ENCODE measurements at regions not wholly inside any gene's neighbourhood (a gene's known extent, or its start where the extent isn't known, plus 50 kb on each side); places are given as distances from the start of the nearest gene placed in this dataset.

- no peaks in the 10 kb centered on the region for H3K4me1 Mint-ChIP-seq (ENCODE audit: low read depth)
- intact Hi-C loops (cut with micrococcal nuclease), result no loop called here
These were observed 141.9 kb downstream of the FCRL5 start for GRCh38 chr1:157410457-157410856.

GRCh38 chr1:157409927-157410326 lies 142.4 kb downstream of the FCRL5 start:
- H3K36me3 Mint-ChIP-seq (ENCODE audit: low read depth), result no peaks in the 10 kb centered on the region
- POLR2A ChIA-PET, result no interaction called here
- H3K27me3 Mint-ChIP-seq, result no peaks in the 10 kb centered on the region
- H3K27ac Mint-ChIP-seq, result no peak overlapping the region
- H3K9me3 Mint-ChIP-seq, result no peaks in the 10 kb centered on the region
- CTCF ChIA-PET, result no interaction called here
- ATAC-seq (no peak), DNase-seq (no peak)
- intact Hi-C loops (cut with micrococcal nuclease), result no loop called here
- TF ChIP-seq CTCF (IDR thresholded peaks at IDR 0.05), result no peak
- H3K4me3 Mint-ChIP-seq, result no peak overlapping the region
- no peaks in the 10 kb centered on the region for H3K4me1 Mint-ChIP-seq (ENCODE audit: low read depth)

More at GRCh38 chr1:157410457-157410856, 141.9 kb downstream of the FCRL5 start:
- TF ChIP-seq CTCF (IDR thresholded peaks at IDR 0.05), result no peak
- ChIA-PET CTCF (no interaction called here), POLR2A (no interaction called here)
- H3K27me3 Mint-ChIP-seq, result no peaks in the 10 kb centered on the region
- no peak overlapping the region for H3K27ac Mint-ChIP-seq
- H3K36me3 Mint-ChIP-seq (ENCODE audit: low read depth), result no peaks in the 10 kb centered on the region
- no peaks in the 10 kb centered on the region for H3K9me3 Mint-ChIP-seq
- no peak overlapping the region for H3K4me3 Mint-ChIP-seq
- no peak for DNase-seq
- no peak for ATAC-seq

GRCh38 chr1:157407917-157408525 lies 144.3 kb downstream of the FCRL5 start:
- ChIA-PET CTCF (no interaction called here), POLR2A (no interaction called here)
- Mint-ChIP-seq H3K4me1 (ENCODE audit: low read depth) (no peaks in the 10 kb centered on the region), H3K9me3 (no peaks in the 10 kb centered on the region), H3K27ac (no peak overlapping the region), H3K27me3 (no peaks in the 10 kb centered on the region), H3K36me3 (ENCODE audit: low read depth) (no peaks in the 10 kb centered on the region), H3K4me3 (no peak overlapping the region)
- no peak for ATAC-seq
- no peak for DNase-seq
- intact Hi-C loops (cut with micrococcal nuclease), result no loop called here
- TF ChIP-seq CTCF (IDR thresholded peaks at IDR 0.05), result no peak

DNA sequence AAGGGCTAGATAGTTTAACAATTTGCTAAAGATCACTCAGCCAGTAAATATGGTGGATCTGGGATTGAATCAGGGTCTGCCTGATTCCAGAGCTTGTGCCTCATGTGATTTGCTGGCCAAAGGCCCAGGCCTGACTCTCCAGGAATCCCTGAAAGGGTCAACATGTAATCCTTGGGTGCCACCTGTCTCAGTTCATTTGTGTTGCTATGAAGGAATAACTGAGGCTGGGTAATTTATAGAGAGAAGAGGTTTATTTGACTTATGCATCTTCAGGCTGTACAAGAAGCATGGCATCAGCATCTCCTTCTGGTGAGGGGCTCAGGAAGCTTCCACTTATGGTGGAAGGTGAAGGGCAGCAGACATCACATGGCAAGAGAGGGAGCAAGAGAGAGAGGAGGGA lies 144.9 kb downstream of the FCRL5 start:
- Mint-ChIP-seq H3K27me3 (peaks cover 4% of the 10 kb centered on the region), H3K9me3 (no peaks in the 10 kb centered on the region), H3K36me3 (ENCODE audit: low read depth) (no peaks in the 10 kb centered on the region), H3K4me3 (no peak overlapping the region), H3K27ac (no peak overlapping the region), H3K4me1 (ENCODE audit: low read depth) (no peaks in the 10 kb centered on the region)
- ChIA-PET CTCF (no interaction called here), POLR2A (interaction anchor here (0.5 kb wide), 1 partner anchor 1187 kb away, joined by 3 read pairs; no protein-coding TSS in a partner anchor)
- TF ChIP-seq CTCF (IDR thresholded peaks at IDR 0.05), result no peak
- ATAC-seq, result no peak
- DNase-seq, result no peak
- intact Hi-C loops (cut with micrococcal nuclease), result no loop called here

DNA sequence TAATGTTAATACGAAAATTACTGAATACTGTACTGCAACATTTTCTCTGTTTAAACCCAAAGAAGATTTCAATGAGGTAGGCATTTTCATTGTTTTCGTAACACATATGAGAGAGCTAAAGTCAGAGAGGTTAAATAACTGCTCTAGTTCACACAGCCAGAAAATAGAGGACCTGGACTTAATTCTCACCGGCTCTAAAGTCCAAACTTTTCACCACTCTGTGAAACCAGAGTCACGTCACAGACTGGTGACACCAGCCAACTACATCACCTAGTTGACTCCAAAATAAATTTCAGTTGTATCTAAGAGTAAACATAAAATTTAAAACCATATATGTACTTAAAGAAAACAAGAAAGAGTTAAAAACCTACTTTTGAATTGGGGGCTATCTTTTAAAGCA lies 146.7 kb downstream of the FCRL5 start:
- TF ChIP-seq CTCF (IDR thresholded peaks at IDR 0.05), result no peak
- H3K36me3 Mint-ChIP-seq (ENCODE audit: low read depth), result no peaks in the 10 kb centered on the region
- H3K9me3 Mint-ChIP-seq, result no peaks in the 10 kb centered on the region
- H3K4me1 Mint-ChIP-seq (ENCODE audit: low read depth), result no peaks in the 10 kb centered on the region
- DNase-seq (no peak), ATAC-seq (no peak)
- ChIA-PET CTCF (interaction anchor here (0.7 to 1.1 kb wide), 3 partner anchors 35 to 100 kb away, joined by 3 read pairs; no protein-coding TSS in a partner anchor), POLR2A (no interaction called here)
- no peak overlapping the region for H3K27ac Mint-ChIP-seq
- intact Hi-C loops (cut with micrococcal nuclease), result no loop called here
- peaks cover 16% of the 10 kb centered on the region for H3K27me3 Mint-ChIP-seq
- H3K4me3 Mint-ChIP-seq, result no peak overlapping the region
